NK-92 treated with Interleukin-12 subunit alpha and Interleukin-12 subunit beta, amount 100 ng/mL, for 24 hours (cell line): ENCODE measurements at regions not wholly inside any gene's neighbourhood (a gene's known extent, or its start where the extent isn't known, plus 50 kb on each side); places are given as distances from the start of the nearest gene placed in this dataset.

Source experiments
- DNase-seq: peaks from one replicate; lab custom pipeline; 2025; lab: John Stamatoyannopoulos, UW

GRCh38 chr6:767755-768512 is 75.0 kb upstream of the EXOC2 start:
- no peak for DNase-seq

GRCh38 chr6:766625-767024 is 73.7 kb upstream of the EXOC2 start:
- no peak for DNase-seq

- no peak for DNase-seq
Measured at GRCh38 chr6:761997-762396, 69.1 kb upstream of the EXOC2 start.

GRCh38 chr6:760982-761955 is 68.3 kb upstream of the EXOC2 start:
- no peak for DNase-seq

GRCh38 chr6:759729-760128 is 66.8 kb upstream of the EXOC2 start:
- DNase-seq = no peak

GRCh38 chr6:756224-756623 is 63.3 kb upstream of the EXOC2 start:
- no peak for DNase-seq

GRCh38 chr6:754202-754601 is 61.3 kb upstream of the EXOC2 start:
- no peak for DNase-seq

GRCh38 chr6:753486-753885 is 60.5 kb upstream of the EXOC2 start:
- DNase-seq = no peak

- no peak for DNase-seq
Measured at GRCh38 chr6:752438-752837, 59.5 kb upstream of the EXOC2 start.

GRCh38 chr6:751765-752164 is 58.8 kb upstream of the EXOC2 start:
- DNase-seq = no peak

- DNase-seq = no peak
Measured at GRCh38 chr6:747921-748320, 55.0 kb upstream of the EXOC2 start.

- no peak for DNase-seq
Measured at GRCh38 chr6:747028-747427, 54.1 kb upstream of the EXOC2 start.

GRCh38 chr6:744666-745353 is 51.9 kb upstream of the EXOC2 start:
- DNase-seq = no peak

GRCh38 chr6:743320-744096 is 50.6 kb upstream of the EXOC2 start:
- DNase-seq = no peak
